ENCODE measurements at regions not wholly inside any gene's neighbourhood (a gene's known extent, or its start where the extent isn't known, plus 50 kb on each side); places are given as distances from the start of the nearest gene placed in this dataset.
A peak's percentile ranks its signal among the peaks of the same experiment; 100 is the strongest.
"Not testable (repeated sequence)": the region's sequence is repeated elsewhere in the genome, so short reads cannot be mapped to it uniquely, and the experiment has no call there.

DNA sequence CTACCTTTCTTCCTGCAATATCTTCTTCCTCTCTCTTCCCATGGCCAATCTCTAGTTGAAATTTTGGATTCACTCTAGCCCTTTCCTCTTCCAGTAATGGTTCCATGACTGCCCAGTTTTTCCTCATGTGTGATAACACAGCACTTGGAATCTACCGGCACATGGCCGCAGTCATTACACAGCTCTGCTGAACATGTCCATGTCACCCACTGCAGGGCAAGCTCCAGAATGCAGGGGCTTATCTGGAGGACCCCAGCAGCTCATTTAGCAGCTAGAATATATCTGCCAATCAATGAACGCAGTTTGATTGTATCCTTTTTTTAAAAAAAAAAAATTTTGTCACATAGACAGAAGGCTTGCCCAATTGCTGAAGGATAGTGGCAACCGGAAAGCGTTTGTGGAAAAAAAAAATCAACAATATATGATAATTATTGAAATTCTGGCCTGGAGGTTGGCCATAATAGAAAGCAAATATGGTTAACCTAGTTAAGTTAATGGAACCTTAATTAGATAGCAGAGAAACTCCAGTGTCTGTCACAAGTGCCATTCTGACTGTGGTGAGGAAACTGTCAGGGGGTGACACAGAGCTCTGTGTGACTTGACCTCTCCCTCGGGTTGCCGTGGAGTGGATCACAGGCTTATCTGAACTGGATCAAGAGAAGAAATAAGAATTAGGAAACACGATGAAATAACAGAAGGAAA lies 426.7 kb downstream of the LIG4 start:
- H3K9ac ChIP-seq (ENCODE audit: extremely low read depth, insufficient read length, low read length) = no peak overlapping the region
- no peak overlapping the region for H3K14ac ChIP-seq (ENCODE audit: insufficient read depth, low read length)
- H3K27me3 ChIP-seq (ENCODE audit: insufficient read depth, low read length) = no peaks in the 10 kb centered on the region
- H3K18ac ChIP-seq (ENCODE audit: insufficient read length, low read depth, low read length) = no peak overlapping the region
- H3K4me1 ChIP-seq (ENCODE audit: insufficient read depth, low read length) = no peaks in the 10 kb centered on the region
- H3K79me2 ChIP-seq (ENCODE audit: insufficient read depth, low read length) = no peaks in the 10 kb centered on the region
- H3K4me2 ChIP-seq (ENCODE audit: insufficient read depth, insufficient read length, low read length) = no peak overlapping the region
- H4K91ac ChIP-seq (ENCODE audit: insufficient read length, low read depth, low read length) = no peak overlapping the region
- no peak overlapping the region for H2AK5ac ChIP-seq (ENCODE audit: insufficient read length, low read length)
- H4K5ac ChIP-seq (ENCODE audit: insufficient read length, low read depth, low read length) = no peak overlapping the region
- Mint-ChIP-seq H3K27me3 (ENCODE audit: low read depth) (no peaks in the 10 kb centered on the region), H3K4me3 (no peak overlapping the region), H3K4me1 (no peaks in the 10 kb centered on the region), H3K27ac (peak overlapping the region in 1 of 3 experiments; percentile 32; a peak in 2 of 7 replicates), H3K9me3 (peaks cover 3 to 4% of the 10 kb centered on the region in 2 experiments; a peak in 4 of 5 replicates), H3K36me3 (ENCODE audit: insufficient read depth in 1 of 3, low read depth in 3 of 3) (peaks cover 0 to 12% (median 6%) of the 10 kb centered on the region in 3 experiments; a peak in 5 of 7 replicates)
- H3K4ac ChIP-seq (ENCODE audit: low read depth, low read length) = no peak overlapping the region
- H3K23ac ChIP-seq (ENCODE audit: insufficient read length, low read depth, low read length) = no peak overlapping the region
- H2BK12ac ChIP-seq (ENCODE audit: insufficient read length, low read depth, low read length) = no peak overlapping the region
- no peak overlapping the region for H4K8ac ChIP-seq (replicated peaks; ENCODE audit: insufficient read length, low read depth, low read length)
- no peak for DNase-seq
- H3K23me2 ChIP-seq (ENCODE audit: insufficient read length, low read depth, low read length, poor library complexity, severe bottlenecking) = no peaks in the 10 kb centered on the region
- H3T11ph ChIP-seq (ENCODE audit: low read length) = no peak overlapping the region
- TF ChIP-seq, protein P1, sequence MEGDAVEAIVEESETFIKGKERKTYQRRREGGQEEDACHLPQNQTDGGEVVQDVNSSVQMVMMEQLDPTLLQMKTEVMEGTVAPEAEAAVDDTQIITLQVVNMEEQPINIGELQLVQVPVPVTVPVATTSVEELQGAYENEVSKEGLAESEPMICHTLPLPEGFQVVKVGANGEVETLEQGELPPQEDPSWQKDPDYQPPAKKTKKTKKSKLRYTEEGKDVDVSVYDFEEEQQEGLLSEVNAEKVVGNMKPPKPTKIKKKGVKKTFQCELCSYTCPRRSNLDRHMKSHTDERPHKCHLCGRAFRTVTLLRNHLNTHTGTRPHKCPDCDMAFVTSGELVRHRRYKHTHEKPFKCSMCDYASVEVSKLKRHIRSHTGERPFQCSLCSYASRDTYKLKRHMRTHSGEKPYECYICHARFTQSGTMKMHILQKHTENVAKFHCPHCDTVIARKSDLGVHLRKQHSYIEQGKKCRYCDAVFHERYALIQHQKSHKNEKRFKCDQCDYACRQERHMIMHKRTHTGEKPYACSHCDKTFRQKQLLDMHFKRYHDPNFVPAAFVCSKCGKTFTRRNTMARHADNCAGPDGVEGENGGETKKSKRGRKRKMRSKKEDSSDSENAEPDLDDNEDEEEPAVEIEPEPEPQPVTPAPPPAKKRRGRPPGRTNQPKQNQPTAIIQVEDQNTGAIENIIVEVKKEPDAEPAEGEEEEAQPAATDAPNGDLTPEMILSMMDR (conservative IDR thresholded peaks at IDR 0.05) = no peak
- no peak overlapping the region for H2BK5ac ChIP-seq (ENCODE audit: insufficient read length, low read length)
- no peak overlapping the region for H2BK15ac ChIP-seq (ENCODE audit: low read depth, low read length)
- whole genome bisulfite sequencing (ENCODE audit: extremely low coverage, insufficient read length, low lambda C conversion rate) = no CpG with 5 or more reads among the region's 8 CpGs
- no peak overlapping the region for H3K56ac ChIP-seq (ENCODE audit: insufficient read length, low read depth, low read length)
- H3K9me3 ChIP-seq (ENCODE audit: control insufficient read depth, low read depth, low read length) = no peaks in the 10 kb centered on the region
- no peak overlapping the region for H2AFZ ChIP-seq (ENCODE audit: low read length)
- H3K79me1 ChIP-seq (ENCODE audit: insufficient read depth, low read depth, low read length, poor library complexity, severe bottlenecking) = no peaks in the 10 kb centered on the region
- H3K27ac ChIP-seq (ENCODE audit: insufficient read length, low read depth, low read length) = no peak overlapping the region
- H2BK120ac ChIP-seq (ENCODE audit: low read depth, low read length, poor library complexity, severe bottlenecking) = no peak overlapping the region
- no peaks in the 10 kb centered on the region for H4K20me1 ChIP-seq (ENCODE audit: control insufficient read depth, insufficient read depth, insufficient read length)
- no peak overlapping the region for H2BK20ac ChIP-seq (ENCODE audit: low read depth, low read length, poor library complexity, severe bottlenecking)

DNA sequence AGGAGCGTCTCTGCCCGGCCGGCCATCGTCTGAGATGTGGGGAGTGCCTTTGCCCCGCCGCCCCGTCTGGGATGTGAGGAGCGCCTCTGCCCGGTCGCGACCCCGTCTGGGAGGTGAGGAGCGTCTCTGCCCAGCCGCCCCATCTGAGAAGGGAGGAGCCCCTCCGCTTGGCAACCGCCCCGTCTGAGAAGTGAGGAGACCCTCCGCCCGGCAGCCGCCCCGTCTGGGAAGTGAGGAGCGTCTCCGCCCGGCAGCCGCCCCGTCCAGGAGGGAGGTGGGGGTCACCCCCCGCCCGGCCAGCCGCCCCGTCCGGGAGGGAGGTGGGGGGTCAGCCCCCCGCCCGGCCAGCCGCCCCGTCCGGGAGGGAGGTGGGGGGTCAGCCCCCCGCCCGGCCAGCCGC lies 432.7 kb downstream of the LIG4 start:
- H3K4me1 Mint-ChIP-seq; H2BK12ac ChIP-seq (ENCODE audit: insufficient read length, low read depth, low read length); H3K14ac ChIP-seq (ENCODE audit: insufficient read depth, low read length); H3K4me1 ChIP-seq (ENCODE audit: insufficient read depth, low read length); H3T11ph ChIP-seq (ENCODE audit: low read length); H3K27ac Mint-ChIP-seq; H3K9ac ChIP-seq (ENCODE audit: extremely low read depth, insufficient read length, low read length); H3K23me2 ChIP-seq (ENCODE audit: insufficient read length, low read depth, low read length, poor library complexity, severe bottlenecking); H3K56ac ChIP-seq (ENCODE audit: insufficient read length, low read depth, low read length); H4K20me1 ChIP-seq (ENCODE audit: control insufficient read depth, insufficient read depth, insufficient read length); H3K79me1 ChIP-seq (ENCODE audit: insufficient read depth, low read depth, low read length, poor library complexity, severe bottlenecking); H3K4me2 ChIP-seq (ENCODE audit: insufficient read depth, insufficient read length, low read length); H2AK5ac ChIP-seq (ENCODE audit: insufficient read length, low read length); H2BK120ac ChIP-seq (ENCODE audit: low read depth, low read length, poor library complexity, severe bottlenecking); H3K79me2 ChIP-seq (ENCODE audit: insufficient read depth, low read length); H2BK5ac ChIP-seq (ENCODE audit: insufficient read length, low read length); H2AFZ ChIP-seq (ENCODE audit: low read length); H3K4ac ChIP-seq (ENCODE audit: low read depth, low read length); H2BK20ac ChIP-seq (ENCODE audit: low read depth, low read length, poor library complexity, severe bottlenecking); H4K5ac ChIP-seq (ENCODE audit: insufficient read length, low read depth, low read length); H3K4me3 Mint-ChIP-seq; DNase-seq; H3K9me3 ChIP-seq (ENCODE audit: control insufficient read depth, low read depth, low read length); H3K18ac ChIP-seq (ENCODE audit: insufficient read length, low read depth, low read length); H4K91ac ChIP-seq (ENCODE audit: insufficient read length, low read depth, low read length); H2BK15ac ChIP-seq (ENCODE audit: low read depth, low read length); H3K27me3 Mint-ChIP-seq (ENCODE audit: low read depth); H3K27me3 ChIP-seq (ENCODE audit: insufficient read depth, low read length); H4K8ac ChIP-seq (replicated peaks; ENCODE audit: insufficient read length, low read depth, low read length); H3K27ac ChIP-seq (ENCODE audit: insufficient read length, low read depth, low read length); H3K23ac ChIP-seq (ENCODE audit: insufficient read length, low read depth, low read length): not testable (repeated sequence)
- Mint-ChIP-seq H3K36me3 (ENCODE audit: insufficient read depth in 1 of 3, low read depth in 3 of 3) (peaks cover 8 to 21% (median 9%) of the 10 kb centered on the region in 3 experiments; a peak in 6 of 7 replicates), H3K9me3 (peaks cover 10 to 15% of the 10 kb centered on the region in 2 experiments; a peak in 4 of 5 replicates)
- no CpG with 5 or more reads among the region's 39 CpGs for WGBS (ENCODE audit: extremely low coverage, insufficient read length, low lambda C conversion rate)

All from H9 (cell line).